ENCODE measurements at regions not wholly inside any gene's neighbourhood (a gene's known extent, or its start where the extent isn't known, plus 50 kb on each side); places are given as distances from the start of the nearest gene placed in this dataset.

DNA sequence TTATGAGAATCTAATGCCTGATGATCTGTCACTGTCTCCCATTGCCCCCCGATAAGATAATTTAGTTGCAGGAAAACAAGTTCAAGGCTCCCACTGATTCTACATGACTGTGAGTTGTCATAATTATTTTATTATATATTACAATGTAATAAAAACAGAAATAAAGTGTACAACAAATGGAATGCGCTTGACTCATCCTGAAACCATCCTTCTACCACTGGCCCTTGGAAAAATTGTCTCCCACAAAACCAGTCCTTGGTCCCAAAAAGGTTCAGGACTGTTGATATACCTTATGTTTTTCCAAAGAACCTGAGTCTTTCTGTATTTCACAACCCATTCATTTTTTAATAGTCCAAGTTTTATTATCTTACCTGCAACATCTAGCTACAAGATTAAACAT lies 403.5 kb downstream of the TAF11L14 start:
- TF ChIP-seq, protein P1, sequence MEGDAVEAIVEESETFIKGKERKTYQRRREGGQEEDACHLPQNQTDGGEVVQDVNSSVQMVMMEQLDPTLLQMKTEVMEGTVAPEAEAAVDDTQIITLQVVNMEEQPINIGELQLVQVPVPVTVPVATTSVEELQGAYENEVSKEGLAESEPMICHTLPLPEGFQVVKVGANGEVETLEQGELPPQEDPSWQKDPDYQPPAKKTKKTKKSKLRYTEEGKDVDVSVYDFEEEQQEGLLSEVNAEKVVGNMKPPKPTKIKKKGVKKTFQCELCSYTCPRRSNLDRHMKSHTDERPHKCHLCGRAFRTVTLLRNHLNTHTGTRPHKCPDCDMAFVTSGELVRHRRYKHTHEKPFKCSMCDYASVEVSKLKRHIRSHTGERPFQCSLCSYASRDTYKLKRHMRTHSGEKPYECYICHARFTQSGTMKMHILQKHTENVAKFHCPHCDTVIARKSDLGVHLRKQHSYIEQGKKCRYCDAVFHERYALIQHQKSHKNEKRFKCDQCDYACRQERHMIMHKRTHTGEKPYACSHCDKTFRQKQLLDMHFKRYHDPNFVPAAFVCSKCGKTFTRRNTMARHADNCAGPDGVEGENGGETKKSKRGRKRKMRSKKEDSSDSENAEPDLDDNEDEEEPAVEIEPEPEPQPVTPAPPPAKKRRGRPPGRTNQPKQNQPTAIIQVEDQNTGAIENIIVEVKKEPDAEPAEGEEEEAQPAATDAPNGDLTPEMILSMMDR (IDR thresholded peaks at IDR 0.05; ENCODE audit: low read depth, low read length, missing control alignments): no peak
- Histone ChIP-seq H3K27ac (no peak overlapping the region), H3K27me3 (replicated peaks) (no peaks in the 10 kb centered on the region), H3K4me3 (ENCODE audit: low read depth, low read length) (no peak overlapping the region), H3K36me3 (replicated peaks) (no peaks in the 10 kb centered on the region)
- no peak for DNase-seq
- in situ Hi-C loops (cut with HindIII; ENCODE audit: low pct_ligation_motif_present, low sequenced_read_pairs): no loop called here

- TF ChIP-seq, protein P1 (IDR thresholded peaks at IDR 0.05; ENCODE audit: low read depth, low read length, missing control alignments): no peak
- DNase-seq: no peak
- Histone ChIP-seq H3K4me3 (ENCODE audit: low read depth, low read length) (no peak overlapping the region), H3K36me3 (replicated peaks) (no peaks in the 10 kb centered on the region), H3K27me3 (replicated peaks) (no peaks in the 10 kb centered on the region), H3K27ac (no peak overlapping the region)
- in situ Hi-C loops (cut with HindIII; ENCODE audit: low pct_ligation_motif_present, low sequenced_read_pairs): no loop called here
Measured at GRCh38 chr5:18043344-18043743, 409.1 kb downstream of the TAF11L14 start.

- no peaks in the 10 kb centered on the region for H3K36me3 ChIP-seq (replicated peaks)
- in situ Hi-C loops (cut with HindIII; ENCODE audit: low pct_ligation_motif_present, low sequenced_read_pairs): no loop called here
- no peak overlapping the region for H3K4me3 ChIP-seq (ENCODE audit: low read depth, low read length)
- H3K27ac ChIP-seq: no peak overlapping the region
- no peaks in the 10 kb centered on the region for H3K27me3 ChIP-seq (replicated peaks)
- TF ChIP-seq, protein P1 (IDR thresholded peaks at IDR 0.05; ENCODE audit: low read depth, low read length, missing control alignments): no peak
- DNase-seq: no peak
Measured at GRCh38 chr5:18048449-18048848, 414.2 kb downstream of the TAF11L14 start.

- in situ Hi-C loops (cut with HindIII; ENCODE audit: low pct_ligation_motif_present, low sequenced_read_pairs): no loop called here
- no peak overlapping the region for H3K4me3 ChIP-seq (ENCODE audit: low read depth, low read length)
- H3K27me3 ChIP-seq (replicated peaks): no peaks in the 10 kb centered on the region
- H3K27ac ChIP-seq: no peak overlapping the region
- DNase-seq: no peak
- TF ChIP-seq, protein P1 (IDR thresholded peaks at IDR 0.05; ENCODE audit: low read depth, low read length, missing control alignments): no peak
- H3K36me3 ChIP-seq (replicated peaks): no peaks in the 10 kb centered on the region
Measured at GRCh38 chr5:18050345-18050744, 416.1 kb downstream of the TAF11L14 start.

GRCh38 chr5:18050776-18051175 lies 416.5 kb downstream of the TAF11L14 start:
- H3K27me3 ChIP-seq (replicated peaks): no peaks in the 10 kb centered on the region
- no peak for DNase-seq
- no peaks in the 10 kb centered on the region for H3K36me3 ChIP-seq (replicated peaks)
- no peak overlapping the region for H3K27ac ChIP-seq
- H3K4me3 ChIP-seq (ENCODE audit: low read depth, low read length): no peak overlapping the region
- in situ Hi-C loops (cut with HindIII; ENCODE audit: low pct_ligation_motif_present, low sequenced_read_pairs): no loop called here
- TF ChIP-seq, protein P1 (IDR thresholded peaks at IDR 0.05; ENCODE audit: low read depth, low read length, missing control alignments): no peak

DNA sequence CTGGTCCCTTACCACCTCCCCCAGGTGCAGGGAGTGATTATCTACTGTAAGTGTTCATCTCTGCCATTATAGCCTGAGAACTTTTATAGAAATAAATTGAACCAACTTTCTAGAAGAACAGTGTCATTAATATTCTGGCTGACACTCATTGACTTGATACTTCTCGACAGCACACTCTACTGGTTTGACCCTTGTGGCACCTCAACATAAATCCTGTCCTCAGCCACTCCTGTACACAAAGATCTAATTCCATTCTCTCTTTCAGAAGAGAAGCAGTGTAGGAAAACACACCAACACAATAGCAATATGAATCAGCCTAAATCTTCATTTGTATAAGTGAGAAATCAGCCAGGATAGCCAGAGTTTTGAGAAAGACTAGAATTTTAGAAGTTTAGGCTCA lies 417.7 kb downstream of the TAF11L14 start:
- TF ChIP-seq, protein P1 (IDR thresholded peaks at IDR 0.05; ENCODE audit: low read depth, low read length, missing control alignments): no peak
- Histone ChIP-seq H3K27ac (no peak overlapping the region), H3K4me3 (ENCODE audit: low read depth, low read length) (no peak overlapping the region), H3K27me3 (replicated peaks) (no peaks in the 10 kb centered on the region), H3K36me3 (replicated peaks) (no peaks in the 10 kb centered on the region)
- DNase-seq: no peak
- in situ Hi-C loops (cut with HindIII; ENCODE audit: low pct_ligation_motif_present, low sequenced_read_pairs): no loop called here
